HFFc6 (cell line): ENCODE measurements at regions not wholly inside any gene's neighbourhood (a gene's known extent, or its start where the extent isn't known, plus 50 kb on each side); places are given as distances from the start of the nearest gene placed in this dataset.
A peak's percentile ranks its signal among the peaks of the same experiment; 100 is the strongest.

Experiments used
- DNase-seq: peaks from one replicate; pipeline ENCODE4 v3.0.0-alpha.2; 2018
- H3K27ac Mint-ChIP-seq: 2 replicates; pipeline ENCODE4 v1.8.0; 2020; ENCODE audit warnings: mild to moderate bottlenecking, mixed read lengths
- H3K27me3 Mint-ChIP-seq: 2 replicates; pipeline ENCODE4 v1.8.0; 2021; ENCODE audit warnings: mild to moderate bottlenecking, moderate library complexity, mixed read lengths; ENCODE audit not compliant: insufficient read depth
- H3K36me3 Mint-ChIP-seq: 2 replicates; pipeline ENCODE4 v1.8.0; 2021; ENCODE audit warnings: low read depth, mixed read lengths
- H3K4me1 Mint-ChIP-seq: 2 replicates; pipeline ENCODE4 v1.8.0; 2020; ENCODE audit warnings: low read depth, mixed read lengths
- H3K4me3 Mint-ChIP-seq: 2 replicates; pipeline ENCODE4 v1.8.0; 2020; ENCODE audit warnings: mild to moderate bottlenecking, moderate library complexity, mixed read lengths
- H3K9me3 Mint-ChIP-seq: 2 replicates; pipeline ENCODE4 v1.8.0; 2020; ENCODE audit warnings: mild to moderate bottlenecking, mixed read lengths
- TF ChIP-seq, protein P1 (sequence below): fragments of 200-600 bp; sonication (generic); IDR thresholded peaks from 2 replicates; pipeline ENCODE4 v1.5.0; 2021; ENCODE audit warnings: antibody characterized with exemption, mild to moderate bottlenecking

DNA sequence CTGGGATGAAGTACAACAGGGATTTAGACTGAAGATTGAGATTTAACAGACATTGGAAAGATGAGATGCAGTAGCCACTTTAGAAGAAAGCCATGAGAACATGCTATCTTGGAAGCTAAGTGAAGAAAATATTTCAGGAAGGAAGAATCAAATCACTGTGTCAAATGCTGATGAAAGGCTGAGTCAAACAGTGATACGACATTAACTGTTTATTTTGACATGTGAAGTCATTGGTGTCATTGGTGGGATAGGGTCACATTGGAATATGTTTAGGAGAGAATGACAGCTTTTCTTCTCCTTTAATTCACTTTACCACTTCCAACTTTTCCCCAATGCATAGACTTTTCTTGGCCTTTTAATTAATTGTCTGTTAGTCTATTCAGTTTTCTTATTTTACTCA, 653.0 kb upstream of the BOD1L1 start:
- H3K4me3 Mint-ChIP-seq: no peak overlapping the region
- no peaks in the 10 kb centered on the region; the same call in 1 of the 2 replicates for H3K27me3 Mint-ChIP-seq
- H3K27ac Mint-ChIP-seq: no peak overlapping the region
- no peaks in the 10 kb centered on the region for H3K4me1 Mint-ChIP-seq
- DNase-seq: no peak
- H3K36me3 Mint-ChIP-seq: peaks cover 7% of the 10 kb centered on the region; the same call in 1 of the 2 replicates
- TF ChIP-seq, protein P1, sequence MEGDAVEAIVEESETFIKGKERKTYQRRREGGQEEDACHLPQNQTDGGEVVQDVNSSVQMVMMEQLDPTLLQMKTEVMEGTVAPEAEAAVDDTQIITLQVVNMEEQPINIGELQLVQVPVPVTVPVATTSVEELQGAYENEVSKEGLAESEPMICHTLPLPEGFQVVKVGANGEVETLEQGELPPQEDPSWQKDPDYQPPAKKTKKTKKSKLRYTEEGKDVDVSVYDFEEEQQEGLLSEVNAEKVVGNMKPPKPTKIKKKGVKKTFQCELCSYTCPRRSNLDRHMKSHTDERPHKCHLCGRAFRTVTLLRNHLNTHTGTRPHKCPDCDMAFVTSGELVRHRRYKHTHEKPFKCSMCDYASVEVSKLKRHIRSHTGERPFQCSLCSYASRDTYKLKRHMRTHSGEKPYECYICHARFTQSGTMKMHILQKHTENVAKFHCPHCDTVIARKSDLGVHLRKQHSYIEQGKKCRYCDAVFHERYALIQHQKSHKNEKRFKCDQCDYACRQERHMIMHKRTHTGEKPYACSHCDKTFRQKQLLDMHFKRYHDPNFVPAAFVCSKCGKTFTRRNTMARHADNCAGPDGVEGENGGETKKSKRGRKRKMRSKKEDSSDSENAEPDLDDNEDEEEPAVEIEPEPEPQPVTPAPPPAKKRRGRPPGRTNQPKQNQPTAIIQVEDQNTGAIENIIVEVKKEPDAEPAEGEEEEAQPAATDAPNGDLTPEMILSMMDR: no peak
- H3K9me3 Mint-ChIP-seq: no peaks in the 10 kb centered on the region

DNA sequence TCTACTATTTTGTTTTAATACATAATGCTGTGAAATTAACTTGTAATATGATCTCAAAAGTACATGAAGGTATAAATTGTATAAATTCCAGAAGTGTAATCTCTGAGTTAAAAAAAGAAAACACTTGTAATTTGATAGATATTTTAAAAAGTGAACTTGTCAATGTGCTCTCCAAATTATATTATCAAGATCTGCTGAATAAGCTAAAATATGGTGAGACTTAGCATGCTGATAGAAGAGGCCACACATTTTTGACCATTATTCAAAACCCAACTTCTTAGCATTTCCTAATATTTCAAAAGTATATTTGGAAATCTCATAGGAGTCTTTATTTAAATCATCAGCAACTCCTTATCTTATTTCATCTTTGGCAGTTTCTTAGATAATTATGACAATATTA, 657.1 kb upstream of the BOD1L1 start:
- H3K27me3 Mint-ChIP-seq: no peaks in the 10 kb centered on the region
- H3K4me1 Mint-ChIP-seq: peaks cover 9% of the 10 kb centered on the region
- H3K36me3 Mint-ChIP-seq: peaks cover 5% of the 10 kb centered on the region; the same call in 1 of the 2 replicates
- H3K4me3 Mint-ChIP-seq: no peak overlapping the region
- no peaks in the 10 kb centered on the region; the same call in 1 of the 2 replicates for H3K9me3 Mint-ChIP-seq
- no peak for DNase-seq
- TF ChIP-seq, protein P1: no peak
- no peak overlapping the region for H3K27ac Mint-ChIP-seq

DNA sequence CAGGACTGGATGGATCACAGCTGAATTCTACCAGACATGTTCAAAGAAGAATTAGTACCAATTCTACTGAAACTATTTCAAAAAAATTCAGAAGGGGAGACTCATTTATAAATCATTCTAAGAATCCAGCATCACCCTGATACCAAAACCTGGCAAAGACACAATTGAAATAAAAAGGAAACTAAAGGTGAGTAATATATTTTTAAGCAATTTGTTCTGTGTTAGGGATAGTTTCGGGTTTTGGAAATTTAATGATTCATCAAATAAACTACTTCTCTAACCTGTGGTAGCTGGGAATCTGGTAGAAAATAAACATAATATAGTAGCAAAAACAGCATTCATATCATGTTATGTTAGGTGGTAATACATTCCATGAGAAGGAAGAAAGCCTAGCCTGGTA, 662.2 kb upstream of the BOD1L1 start:
- Mint-ChIP-seq H3K4me1 (peaks cover 31% of the 10 kb centered on the region), H3K27me3 (no peaks in the 10 kb centered on the region), H3K27ac (no peak overlapping the region; the same call in 1 of the 2 replicates), H3K4me3 (peak overlapping the region; percentile 29), H3K9me3 (no peaks in the 10 kb centered on the region; the same call in 1 of the 2 replicates), H3K36me3 (peaks cover 5% of the 10 kb centered on the region; the same call in 1 of the 2 replicates)
- DNase-seq: no peak
- TF ChIP-seq, protein P1: no peak

DNA sequence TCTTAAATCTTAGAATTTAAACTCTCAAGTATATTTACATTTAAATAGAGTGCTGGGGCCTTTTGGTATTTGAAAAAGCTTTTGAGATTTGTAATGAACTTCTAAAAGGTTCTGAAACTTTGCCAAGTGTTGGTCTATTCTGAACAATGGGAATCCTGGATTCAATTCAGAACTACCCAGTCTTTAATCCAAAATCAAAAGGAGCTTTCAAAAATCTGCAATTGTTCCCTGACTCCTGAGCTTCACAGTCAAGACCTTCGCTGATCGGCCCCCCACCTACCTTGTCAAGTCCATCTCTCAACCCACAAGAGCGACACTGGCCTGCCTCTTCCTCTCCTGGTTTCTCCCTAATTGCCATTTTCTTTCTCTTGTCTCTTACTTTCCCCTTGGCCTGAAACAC, 666.1 kb upstream of the BOD1L1 start:
- H3K4me1 Mint-ChIP-seq: peaks cover 38% of the 10 kb centered on the region
- TF ChIP-seq, protein P1: no peak
- H3K36me3 Mint-ChIP-seq: no peaks in the 10 kb centered on the region
- no peaks in the 10 kb centered on the region for H3K9me3 Mint-ChIP-seq
- peaks cover under 1% of the 10 kb centered on the region for H3K27me3 Mint-ChIP-seq
- H3K27ac Mint-ChIP-seq: no peak overlapping the region
- no peak overlapping the region for H3K4me3 Mint-ChIP-seq
- DNase-seq: no peak

DNA sequence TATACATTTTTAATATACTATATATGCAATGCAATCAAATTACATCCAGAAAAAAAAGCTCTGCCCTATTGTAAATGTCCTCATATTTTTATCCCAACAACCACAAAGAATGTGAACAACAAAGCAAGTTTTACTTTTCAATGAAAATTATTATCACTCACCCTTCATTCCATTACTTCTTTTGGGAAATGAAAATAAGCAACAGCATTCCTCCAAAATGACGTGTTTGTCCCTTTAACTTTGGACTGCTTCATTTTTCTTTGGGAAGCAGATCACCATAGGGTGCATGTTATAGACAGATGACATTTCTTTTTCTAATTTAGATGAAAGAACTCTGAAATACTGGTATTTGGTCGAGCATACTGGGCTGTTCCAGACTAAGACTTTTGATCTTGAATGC, 667.1 kb upstream of the BOD1L1 start:
- no peak for DNase-seq
- Mint-ChIP-seq H3K4me1 (peaks cover 29% of the 10 kb centered on the region), H3K9me3 (no peaks in the 10 kb centered on the region), H3K4me3 (no peak overlapping the region), H3K27ac (no peak overlapping the region), H3K36me3 (no peaks in the 10 kb centered on the region), H3K27me3 (peaks cover 2% of the 10 kb centered on the region)
- TF ChIP-seq, protein P1: no peak

DNA sequence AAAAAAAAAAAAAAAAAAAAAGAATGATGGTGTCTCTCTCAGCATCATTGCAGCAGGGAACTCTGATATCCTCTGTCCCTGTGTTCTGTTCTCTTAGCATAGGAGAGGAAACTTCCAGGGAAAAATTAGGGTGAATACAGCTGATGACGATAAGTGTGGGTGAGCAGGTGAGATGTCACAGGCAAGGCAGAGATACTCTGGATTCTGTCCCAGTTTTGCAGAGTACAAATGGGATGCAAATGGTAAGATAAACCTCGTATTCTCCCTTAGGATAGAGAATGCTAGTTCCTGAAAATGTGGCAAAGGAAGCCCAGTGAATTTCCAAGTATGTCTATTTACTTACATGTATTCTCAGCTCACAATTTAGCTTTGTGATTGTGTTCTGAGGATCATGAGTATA, 671.6 kb upstream of the BOD1L1 start:
- peaks cover 12% of the 10 kb centered on the region for H3K4me1 Mint-ChIP-seq
- H3K9me3 Mint-ChIP-seq: no peaks in the 10 kb centered on the region
- H3K36me3 Mint-ChIP-seq: no peaks in the 10 kb centered on the region
- no peak overlapping the region for H3K4me3 Mint-ChIP-seq
- H3K27ac Mint-ChIP-seq: no peak overlapping the region
- no peak for DNase-seq
- TF ChIP-seq, protein P1: no peak
- peaks cover 2% of the 10 kb centered on the region for H3K27me3 Mint-ChIP-seq
